Smooth muscle cell (in vitro differentiated cells): ENCODE measurements at regions not wholly inside any gene's neighbourhood (a gene's known extent, or its start where the extent isn't known, plus 50 kb on each side); places are given as distances from the start of the nearest gene placed in this dataset.

Source experiments
- DNase-seq: peaks from one replicate; lab custom pipeline; 2025; ENCODE audit not compliant: unreplicated experiment; lab: John Stamatoyannopoulos, UW
- H2AFZ ChIP-seq: fragments of 200-600 bp; sonication (generic); 2 replicates; pipeline ENCODE4 v1.6.0; 2016; ENCODE audit warnings: antibody characterized with exemption, low read depth, mild to moderate bottlenecking
- H3F3A ChIP-seq: fragments of 200-600 bp; sonication (generic); 2 replicates; pipeline ENCODE4 v1.6.0; 2017; ENCODE audit warnings: antibody characterized with exemption, low read depth
- H3K27ac ChIP-seq: fragments of 200-600 bp; sonication (generic); 2 replicates; pipeline ENCODE4 v1.5.1; 2016; ENCODE audit warnings: low read depth, mild to moderate bottlenecking
- H3K27me3 ChIP-seq: fragments of 200-600 bp; sonication (generic); 2 replicates; pipeline ENCODE4 v1.6.1; 2016; ENCODE audit warnings: low read depth, mild to moderate bottlenecking
- H3K36me3 ChIP-seq: fragments of 200-600 bp; sonication (generic); 2 replicates; pipeline ENCODE4 v1.5.1; 2016; ENCODE audit warnings: low read depth
- H3K4me1 ChIP-seq: fragments of 200-600 bp; sonication (generic); 2 replicates; pipeline ENCODE4 v1.5.1; 2016; ENCODE audit warnings: low read depth
- H3K4me2 ChIP-seq: fragments of 200-600 bp; sonication (generic); 2 replicates; pipeline ENCODE4 v1.6.0; 2016; ENCODE audit warnings: mild to moderate bottlenecking
- H3K4me3 ChIP-seq: fragments of 200-600 bp; sonication (generic); 2 replicates; pipeline ENCODE4 v1.5.1; 2016; ENCODE audit warnings: mild to moderate bottlenecking
- H3K79me2 ChIP-seq: fragments of 200-600 bp; sonication (generic); 2 replicates; pipeline ENCODE4 v1.6.0; 2016; ENCODE audit warnings: low read depth, mild to moderate bottlenecking
- H3K9ac ChIP-seq: fragments of 200-600 bp; sonication (generic); 2 replicates; pipeline ENCODE4 v1.6.0; 2016; ENCODE audit warnings: low read depth
- H3K9me3 ChIP-seq: fragments of 200-600 bp; sonication (generic); replicated peaks from 2 replicates; pipeline ENCODE4 v1.5.1; 2016; ENCODE audit warnings: low read depth
- H4K20me1 ChIP-seq: fragments of 200-600 bp; sonication (generic); 2 replicates; pipeline ENCODE4 v1.6.0; 2016; ENCODE audit warnings: low read depth
- CTCF ChIP-seq: fragments of 200-600 bp; sonication (generic); IDR thresholded peaks from 2 replicates; pipeline ENCODE4 v1.5.1; 2017; ENCODE audit warnings: borderline replicate concordance, mild to moderate bottlenecking, antibody characterized with exemption; ENCODE audit not compliant: insufficient read depth, poor library complexity, severe bottlenecking
- WGBS: methylation state at CpG from one replicate; pipeline ENCODE4 v1.1.7; 2016; ENCODE audit warnings: low lambda C conversion rate; 5-methylcytosine and 5-hydroxymethylcytosine counted together

DNA sequence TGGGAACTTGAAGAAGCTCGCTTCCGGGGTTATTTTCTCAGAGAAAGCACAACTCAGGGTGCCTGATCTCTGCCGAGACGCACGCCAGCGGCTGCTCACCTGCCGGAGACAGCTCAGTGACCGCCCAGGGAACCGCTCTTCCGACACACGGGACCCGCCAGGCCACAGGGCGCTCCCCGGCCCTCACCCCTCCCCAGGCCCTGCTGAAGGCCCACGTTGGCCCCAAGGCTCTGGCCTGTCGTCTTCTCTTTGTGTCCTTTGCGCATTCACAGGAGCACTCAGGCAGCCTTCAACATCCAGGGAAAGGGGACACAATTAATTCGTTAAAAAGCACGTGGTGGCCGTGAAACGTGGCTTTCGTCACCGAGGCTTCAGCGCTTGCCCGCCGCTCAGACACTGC is 276.3 kb upstream of the SALL3 start:
- H2AFZ ChIP-seq = no peak overlapping the region
- H3K9ac ChIP-seq = no peak overlapping the region
- H3K4me2 ChIP-seq = no peak overlapping the region
- H3K79me2 ChIP-seq = no peaks in the 10 kb centered on the region
- no peak for TF ChIP-seq CTCF
- peaks cover 3% of the 10 kb centered on the region for H3K4me1 ChIP-seq
- WGBS = 91% methylated on average over 26 of the region's 26 CpGs
- H3F3A ChIP-seq = no peaks in the 10 kb centered on the region
- H4K20me1 ChIP-seq = no peaks in the 10 kb centered on the region
- H3K9me3 ChIP-seq = no peaks in the 10 kb centered on the region
- H3K4me3 ChIP-seq = no peak overlapping the region
- no peak for DNase-seq
- no peaks in the 10 kb centered on the region for H3K36me3 ChIP-seq
- H3K27me3 ChIP-seq = no peaks in the 10 kb centered on the region
- H3K27ac ChIP-seq = no peak overlapping the region

- no peaks in the 10 kb centered on the region for H3K36me3 ChIP-seq
- no peak for DNase-seq
- H3K9ac ChIP-seq = no peak overlapping the region
- H2AFZ ChIP-seq = no peak overlapping the region
- no peaks in the 10 kb centered on the region for H3K9me3 ChIP-seq
- WGBS = 88% methylated on average over 16 of the region's 16 CpGs
- H3K4me2 ChIP-seq = no peak overlapping the region
- H3F3A ChIP-seq = no peaks in the 10 kb centered on the region
- H4K20me1 ChIP-seq = no peaks in the 10 kb centered on the region
- no peak overlapping the region for H3K27ac ChIP-seq
- no peaks in the 10 kb centered on the region for H3K79me2 ChIP-seq
- no peak overlapping the region for H3K4me3 ChIP-seq
- H3K27me3 ChIP-seq = no peaks in the 10 kb centered on the region
- no peak for TF ChIP-seq CTCF
- peaks cover 3% of the 10 kb centered on the region for H3K4me1 ChIP-seq
Measured at GRCh38 chr18:78704971-78705461, 274.6 kb upstream of the SALL3 start.

- H3K4me1 ChIP-seq = no peaks in the 10 kb centered on the region
- H3K4me3 ChIP-seq = no peak overlapping the region
- 82% methylated on average over 8 of the region's 8 CpGs for WGBS
- H3K36me3 ChIP-seq = no peaks in the 10 kb centered on the region
- no peaks in the 10 kb centered on the region for H3K9me3 ChIP-seq
- H3K27ac ChIP-seq = no peak overlapping the region
- H3K9ac ChIP-seq = no peak overlapping the region
- TF ChIP-seq CTCF = no peak
- H3K27me3 ChIP-seq = no peaks in the 10 kb centered on the region
- no peaks in the 10 kb centered on the region for H3K79me2 ChIP-seq
- H2AFZ ChIP-seq = no peak overlapping the region
- no peaks in the 10 kb centered on the region for H4K20me1 ChIP-seq
- DNase-seq = no peak
- no peaks in the 10 kb centered on the region for H3F3A ChIP-seq
- no peak overlapping the region for H3K4me2 ChIP-seq
Measured at GRCh38 chr18:78709261-78709809, 270.3 kb upstream of the SALL3 start.

DNA sequence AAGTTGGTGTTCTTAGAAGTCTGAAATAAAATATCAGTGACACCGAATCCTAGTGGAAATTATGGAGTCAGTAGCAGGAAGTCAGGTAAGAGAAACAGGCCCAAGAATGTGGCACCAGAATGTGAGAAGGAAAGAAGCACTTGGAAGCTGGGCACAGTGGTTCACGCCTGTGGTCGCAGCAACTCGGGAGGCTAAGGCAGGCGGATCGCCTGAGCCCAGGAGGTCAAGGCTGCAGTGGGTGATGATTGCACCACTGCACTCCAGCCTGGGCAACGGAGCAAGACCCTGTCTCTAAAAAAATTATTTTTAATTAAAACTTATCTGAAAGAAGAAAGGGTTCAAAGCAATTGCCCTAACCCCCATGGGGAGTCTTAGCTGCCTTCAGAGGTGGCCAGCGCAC is 268.3 kb upstream of the SALL3 start:
- Histone ChIP-seq H2AFZ (no peak overlapping the region), H3K4me2 (no peak overlapping the region), H4K20me1 (no peaks in the 10 kb centered on the region), H3K27me3 (no peaks in the 10 kb centered on the region), H3K4me1 (no peaks in the 10 kb centered on the region), H3K9me3 (no peaks in the 10 kb centered on the region), H3K79me2 (no peaks in the 10 kb centered on the region), H3K4me3 (no peak overlapping the region), H3K36me3 (no peaks in the 10 kb centered on the region), H3K27ac (no peak overlapping the region), H3F3A (no peaks in the 10 kb centered on the region), H3K9ac (no peak overlapping the region)
- no peak for TF ChIP-seq CTCF
- 89% methylated on average over 8 of the region's 8 CpGs for WGBS
- DNase-seq = no peak
